ENCODE measurements at regions not wholly inside any gene's neighbourhood (a gene's known extent, or its start where the extent isn't known, plus 50 kb on each side); places are given as distances from the start of the nearest gene placed in this dataset.

GRCh38 chr5:86999951-87000350 is 267.7 kb upstream of the RASA1 start:
- TF ChIP-seq CTCF (IDR thresholded peaks at IDR 0.05) = no peak
- no peak for TF ChIP-seq POLR2A (IDR thresholded peaks at IDR 0.05)

Data from lower leg skin (tissue), 3 donors.